ENCODE measurements at regions not wholly inside any gene's neighbourhood (a gene's known extent, or its start where the extent isn't known, plus 50 kb on each side); places are given as distances from the start of the nearest gene placed in this dataset.

DNA sequence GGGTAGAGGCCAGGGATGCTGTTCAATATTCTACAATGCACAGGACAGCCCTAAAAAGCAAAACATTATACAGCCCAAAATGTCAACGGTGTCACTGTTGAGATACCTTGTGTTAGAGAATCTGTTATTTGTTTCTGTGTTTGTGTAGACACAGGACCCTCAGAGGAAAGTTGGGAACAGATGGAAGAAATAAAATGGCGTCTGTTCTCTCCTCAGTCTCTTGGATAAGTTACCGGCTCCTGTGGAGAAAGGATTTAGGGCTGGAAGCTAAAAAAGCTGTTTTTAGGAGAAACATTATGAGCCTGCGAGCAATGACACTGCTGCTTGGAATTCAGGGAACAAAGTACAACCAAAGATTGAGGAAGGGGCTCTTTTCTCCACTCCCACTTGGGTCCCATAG is 688.6 kb upstream of the ZNF385D start:
- H3K79me2 ChIP-seq (ENCODE audit: control insufficient read depth, insufficient read depth, low read length): no peaks in the 10 kb centered on the region
- no peaks in the 10 kb centered on the region; the same call in none of the 2 replicates for H3K9me3 ChIP-seq (replicated peaks; ENCODE audit: control insufficient read depth, insufficient read depth, low read depth, low read length)
- H3K4me2 ChIP-seq (ENCODE audit: insufficient read depth, low read length): no peak overlapping the region
- 0% methylated on average over 4 of the region's 4 CpGs for WGBS (ENCODE audit: insufficient coverage, low coverage, missing lambda C conversion rate)
- H3K27me3 ChIP-seq (ENCODE audit: control insufficient read depth in 2 of 2, insufficient read depth in 2 of 2, low read length in 2 of 2): no peaks in the 10 kb centered on the region
- no peak overlapping the region for H2AFZ ChIP-seq (ENCODE audit: low read depth, low read length)
- no peaks in the 10 kb centered on the region for H4K20me1 ChIP-seq (replicated peaks; ENCODE audit: control insufficient read depth, insufficient read depth, low read length)
- no peak overlapping the region for H3K27ac ChIP-seq (ENCODE audit: extremely low read depth, low read depth, low read length)
- H3K9ac ChIP-seq (ENCODE audit: insufficient read depth in 1 of 2, low read depth in 2 of 2, low read length in 2 of 2): no peak overlapping the region
- intact Hi-C loops (cut with micrococcal nuclease): no loop called here
- DNase-seq (ENCODE audit: extremely low read depth in 1 of 4, low spot score in 3 of 4): no peak
- no peaks in the 10 kb centered on the region for H3K9me1 ChIP-seq (ENCODE audit: control insufficient read depth, insufficient read depth, low read length)
- no peaks in the 10 kb centered on the region for H3K4me1 ChIP-seq (replicated peaks in 1 of 2; ENCODE audit: control insufficient read depth in 2 of 2, insufficient read depth in 2 of 2, low read length in 2 of 2)
- ATAC-seq: no peak
- no peaks in the 10 kb centered on the region for H3K36me3 ChIP-seq (ENCODE audit: control insufficient read depth, insufficient read depth, low read length)
- ChIA-PET CTCF (ENCODE audit: low intra/inter-chr PET ratio) (no interaction called here), POLR2A (no interaction called here)
- no peak for FAIRE-seq
- in situ Hi-C loops (cut with MboI): no loop called here
- BruUV-seq (replicated peaks): no TSS peak
- H3K4me3 ChIP-seq: no peak overlapping the region
- TF ChIP-seq, protein P1, sequence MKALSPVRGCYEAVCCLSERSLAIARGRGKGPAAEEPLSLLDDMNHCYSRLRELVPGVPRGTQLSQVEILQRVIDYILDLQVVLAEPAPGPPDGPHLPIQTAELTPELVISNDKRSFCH (CRISPR knock-in tag; IDR thresholded peaks at IDR 0.05): no peak
- TF ChIP-seq, protein P1 (tag; IDR thresholded peaks at IDR 0.05): no peak
- no peak for TF ChIP-seq ARID2 (IDR thresholded peaks at IDR 0.05)
- TF ChIP-seq, protein P2, sequence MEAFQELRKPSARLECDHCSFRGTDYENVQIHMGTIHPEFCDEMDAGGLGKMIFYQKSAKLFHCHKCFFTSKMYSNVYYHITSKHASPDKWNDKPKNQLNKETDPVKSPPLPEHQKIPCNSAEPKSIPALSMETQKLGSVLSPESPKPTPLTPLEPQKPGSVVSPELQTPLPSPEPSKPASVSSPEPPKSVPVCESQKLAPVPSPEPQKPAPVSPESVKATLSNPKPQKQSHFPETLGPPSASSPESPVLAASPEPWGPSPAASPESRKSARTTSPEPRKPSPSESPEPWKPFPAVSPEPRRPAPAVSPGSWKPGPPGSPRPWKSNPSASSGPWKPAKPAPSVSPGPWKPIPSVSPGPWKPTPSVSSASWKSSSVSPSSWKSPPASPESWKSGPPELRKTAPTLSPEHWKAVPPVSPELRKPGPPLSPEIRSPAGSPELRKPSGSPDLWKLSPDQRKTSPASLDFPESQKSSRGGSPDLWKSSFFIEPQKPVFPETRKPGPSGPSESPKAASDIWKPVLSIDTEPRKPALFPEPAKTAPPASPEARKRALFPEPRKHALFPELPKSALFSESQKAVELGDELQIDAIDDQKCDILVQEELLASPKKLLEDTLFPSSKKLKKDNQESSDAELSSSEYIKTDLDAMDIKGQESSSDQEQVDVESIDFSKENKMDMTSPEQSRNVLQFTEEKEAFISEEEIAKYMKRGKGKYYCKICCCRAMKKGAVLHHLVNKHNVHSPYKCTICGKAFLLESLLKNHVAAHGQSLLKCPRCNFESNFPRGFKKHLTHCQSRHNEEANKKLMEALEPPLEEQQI (IDR thresholded peaks at IDR 0.05): no peak
- no peak for TF ChIP-seq DACH1 (IDR thresholded peaks at IDR 0.05; ENCODE audit: partially characterized antibody)
- TF ChIP-seq XRCC3 (IDR thresholded peaks at IDR 0.05): no peak
- no peak for TF ChIP-seq ZNF232 (CRISPR knock-in tag; IDR thresholded peaks at IDR 0.05)
- no peak for TF ChIP-seq ATF1 (CRISPR knock-in tag; IDR thresholded peaks at IDR 0.05)
- TF ChIP-seq ATF1 (tag; IDR thresholded peaks at IDR 0.05): no peak
- TF ChIP-seq MTA3 (IDR thresholded peaks at IDR 0.05; ENCODE audit: borderline replicate concordance): no peak
- TF ChIP-seq, protein P3, sequence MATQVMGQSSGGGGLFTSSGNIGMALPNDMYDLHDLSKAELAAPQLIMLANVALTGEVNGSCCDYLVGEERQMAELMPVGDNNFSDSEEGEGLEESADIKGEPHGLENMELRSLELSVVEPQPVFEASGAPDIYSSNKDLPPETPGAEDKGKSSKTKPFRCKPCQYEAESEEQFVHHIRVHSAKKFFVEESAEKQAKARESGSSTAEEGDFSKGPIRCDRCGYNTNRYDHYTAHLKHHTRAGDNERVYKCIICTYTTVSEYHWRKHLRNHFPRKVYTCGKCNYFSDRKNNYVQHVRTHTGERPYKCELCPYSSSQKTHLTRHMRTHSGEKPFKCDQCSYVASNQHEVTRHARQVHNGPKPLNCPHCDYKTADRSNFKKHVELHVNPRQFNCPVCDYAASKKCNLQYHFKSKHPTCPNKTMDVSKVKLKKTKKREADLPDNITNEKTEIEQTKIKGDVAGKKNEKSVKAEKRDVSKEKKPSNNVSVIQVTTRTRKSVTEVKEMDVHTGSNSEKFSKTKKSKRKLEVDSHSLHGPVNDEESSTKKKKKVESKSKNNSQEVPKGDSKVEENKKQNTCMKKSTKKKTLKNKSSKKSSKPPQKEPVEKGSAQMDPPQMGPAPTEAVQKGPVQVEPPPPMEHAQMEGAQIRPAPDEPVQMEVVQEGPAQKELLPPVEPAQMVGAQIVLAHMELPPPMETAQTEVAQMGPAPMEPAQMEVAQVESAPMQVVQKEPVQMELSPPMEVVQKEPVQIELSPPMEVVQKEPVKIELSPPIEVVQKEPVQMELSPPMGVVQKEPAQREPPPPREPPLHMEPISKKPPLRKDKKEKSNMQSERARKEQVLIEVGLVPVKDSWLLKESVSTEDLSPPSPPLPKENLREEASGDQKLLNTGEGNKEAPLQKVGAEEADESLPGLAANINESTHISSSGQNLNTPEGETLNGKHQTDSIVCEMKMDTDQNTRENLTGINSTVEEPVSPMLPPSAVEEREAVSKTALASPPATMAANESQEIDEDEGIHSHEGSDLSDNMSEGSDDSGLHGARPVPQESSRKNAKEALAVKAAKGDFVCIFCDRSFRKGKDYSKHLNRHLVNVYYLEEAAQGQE (IDR thresholded peaks at IDR 0.05; ENCODE audit: borderline replicate concordance): no peak
- TF ChIP-seq, protein P3 (CRISPR knock-in tag; IDR thresholded peaks at IDR 0.05; ENCODE audit: low read depth): no peak
- no peak for TF ChIP-seq MAZ (CRISPR knock-in tag; conservative IDR thresholded peaks at IDR 0.05 in 1 of 2, IDR thresholded peaks at IDR 0.05 in 1 of 2)
- no peak for TF ChIP-seq ILF3 (IDR thresholded peaks at IDR 0.05; ENCODE audit: borderline replicate concordance)
- no peak for TF ChIP-seq NONO (IDR thresholded peaks at IDR 0.05; ENCODE audit: low read depth in 2 of 2, low read length in 1 of 2)
